SH-SY5Y (cell line): ENCODE measurements at regions not wholly inside any gene's neighbourhood (a gene's known extent, or its start where the extent isn't known, plus 50 kb on each side); places are given as distances from the start of the nearest gene placed in this dataset.

Experiments
- GATA2 ChIP-seq: IDR thresholded peaks from 2 replicates; pipeline ENCODE4 v1.6.1; 2011; ENCODE audit warnings: mild to moderate bottlenecking, low read depth, low read length
- GATA3 ChIP-seq: IDR thresholded peaks from 2 replicates; pipeline ENCODE4 v1.6.1; 2011; ENCODE audit warnings: low read depth, mild to moderate bottlenecking, low read length, moderate library complexity

- TF ChIP-seq GATA3 (no peak), GATA2 (no peak)
Observed at GRCh38 chr11:95680169-95680929, 109.2 kb downstream of the FAM76B start.
